EH (cell line): ENCODE measurements at regions not wholly inside any gene's neighbourhood (a gene's known extent, or its start where the extent isn't known, plus 50 kb on each side); places are given as distances from the start of the nearest gene placed in this dataset.

Experiments used
- DNase-seq: peaks from one replicate; pipeline ENCODE4 v3.0.0-alpha.2; 2015; ENCODE audit warnings: low read depth

GRCh38 chr4:138028923-138029322 is 213.2 kb downstream of the SLC7A11 start:
- DNase-seq = no peak

GRCh38 chr4:138021139-138021830 is 220.9 kb downstream of the SLC7A11 start:
- DNase-seq = no peak

GRCh38 chr4:138014590-138015288 is 227.4 kb downstream of the SLC7A11 start:
- DNase-seq = no peak

- no peak for DNase-seq
Measured at GRCh38 chr4:138013625-138014024, 228.5 kb downstream of the SLC7A11 start.

GRCh38 chr4:138010639-138011038 is 231.5 kb downstream of the SLC7A11 start:
- DNase-seq = no peak

GRCh38 chr4:138007572-138007971 is 234.6 kb downstream of the SLC7A11 start:
- no peak for DNase-seq

GRCh38 chr4:138005486-138005885 is 236.7 kb downstream of the SLC7A11 start:
- DNase-seq = peak; percentile 18

GRCh38 chr4:138003248-138003647 is 238.9 kb downstream of the SLC7A11 start:
- DNase-seq = peak; percentile 44

GRCh38 chr4:137998666-137999429 is 243.3 kb downstream of the SLC7A11 start:
- DNase-seq = peak; percentile 89

GRCh38 chr4:137997496-137997895 is 244.7 kb downstream of the SLC7A11 start:
- no peak for DNase-seq

- peak; percentile 81 for DNase-seq
Measured at GRCh38 chr4:137994853-137995252, 247.3 kb downstream of the SLC7A11 start.

- no peak for DNase-seq
Measured at GRCh38 chr4:137993232-137993631, 248.9 kb downstream of the SLC7A11 start.

- DNase-seq = peak; percentile 78
Measured at GRCh38 chr4:137981277-137981676, 260.9 kb downstream of the SLC7A11 start.

GRCh38 chr4:137980641-137981040 is 261.5 kb downstream of the SLC7A11 start:
- no peak for DNase-seq

GRCh38 chr4:137979938-137980337 is 262.2 kb downstream of the SLC7A11 start:
- DNase-seq = no peak

- DNase-seq = no peak
Measured at GRCh38 chr4:137968956-137969678, 273.0 kb downstream of the SLC7A11 start.

- no peak for DNase-seq
Measured at GRCh38 chr4:137967480-137968190, 274.5 kb downstream of the SLC7A11 start.

- no peak for DNase-seq
Measured at GRCh38 chr4:137966504-137966903, 275.6 kb downstream of the SLC7A11 start.

- peak; percentile 80 for DNase-seq
Measured at GRCh38 chr4:137961051-137961438, 281.1 kb downstream of the SLC7A11 start.

- DNase-seq = peak; percentile 85
Measured at GRCh38 chr4:137960371-137961050, 281.6 kb downstream of the SLC7A11 start.

GRCh38 chr4:137957806-137958205 is 284.3 kb downstream of the SLC7A11 start:
- DNase-seq = no peak
